NOMO-1 treated with dmso at 0.1 percent for 144 hours (cell line): ENCODE measurements at regions not wholly inside any gene's neighbourhood (a gene's known extent, or its start where the extent isn't known, plus 50 kb on each side); places are given as distances from the start of the nearest gene placed in this dataset.

Experiments used
- DNase-seq: peaks from one replicate; lab custom pipeline; 2025; ENCODE audit not compliant: unreplicated experiment; lab: John Stamatoyannopoulos, UW

GRCh38 chr20:55615818-55616217 lies 389.5 kb downstream of the CBLN4 start:
- DNase-seq: no peak

DNA sequence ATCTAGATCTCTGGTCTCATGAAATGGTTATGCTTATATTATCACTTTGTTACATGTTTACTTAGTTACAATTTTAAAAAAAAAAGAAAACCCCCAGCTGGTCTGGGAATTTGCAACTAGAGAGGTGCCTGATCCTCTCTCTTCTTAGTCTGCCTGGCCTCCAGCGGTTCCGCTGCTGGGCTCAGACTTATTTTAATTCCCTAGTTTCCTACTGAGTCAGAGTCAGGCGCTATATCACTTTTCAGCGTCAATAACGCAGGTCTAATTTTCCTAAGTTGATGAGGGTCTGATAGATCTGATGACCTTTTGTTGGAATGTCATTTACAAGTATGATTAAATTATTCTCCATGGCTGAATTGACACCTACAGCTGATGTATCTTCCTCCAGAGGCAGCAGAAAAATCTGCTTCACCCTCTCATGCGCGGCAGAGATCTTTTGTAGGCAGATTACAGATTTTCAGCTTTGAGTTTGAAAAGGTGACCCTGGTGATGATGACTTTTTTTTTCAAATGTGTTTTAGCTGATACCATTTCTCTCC lies 391.0 kb downstream of the CBLN4 start:
- DNase-seq: no peak

DNA sequence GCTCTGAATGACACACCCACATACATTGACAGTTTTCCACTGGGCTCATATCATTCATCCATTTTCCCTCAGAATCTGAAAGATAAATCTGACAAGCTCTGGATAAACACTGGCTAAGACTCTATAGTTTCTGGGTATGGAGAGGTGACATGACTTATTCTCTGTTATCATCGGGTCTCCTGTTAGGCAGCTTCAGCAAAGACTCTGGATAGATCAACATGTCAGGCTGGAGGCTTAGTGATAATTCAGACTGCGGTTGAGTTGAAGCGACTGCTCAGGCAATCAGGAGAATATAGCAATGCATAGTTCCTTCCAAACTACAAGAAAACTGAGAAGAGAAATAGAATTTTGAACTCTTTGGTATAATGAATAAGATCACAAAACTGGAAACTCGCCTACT lies 394.6 kb downstream of the CBLN4 start:
- DNase-seq: no peak

GRCh38 chr20:55605594-55605993 lies 399.7 kb downstream of the CBLN4 start:
- DNase-seq: no peak

GRCh38 chr20:55597526-55597925 lies 407.8 kb downstream of the CBLN4 start:
- DNase-seq: no peak

GRCh38 chr20:55596431-55596830 lies 408.9 kb downstream of the CBLN4 start:
- DNase-seq: no peak

DNA sequence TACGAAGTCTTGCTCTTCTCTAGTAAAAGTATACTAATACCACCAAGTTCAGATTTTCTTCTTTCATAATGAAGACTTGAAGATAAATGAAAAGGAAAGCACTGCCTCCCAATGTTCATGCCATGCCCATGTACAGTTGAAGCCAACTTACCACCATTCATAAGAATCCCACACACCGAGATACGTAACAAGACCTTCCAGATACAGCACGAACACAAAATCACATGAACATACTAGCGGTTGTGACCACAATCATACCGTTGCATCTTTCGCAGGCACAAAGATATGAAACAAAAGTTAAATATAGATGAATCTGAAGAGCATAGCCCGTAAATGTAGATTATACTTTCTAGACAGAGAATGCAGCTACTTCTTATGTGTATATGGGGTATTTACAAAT lies 412.5 kb downstream of the CBLN4 start:
- DNase-seq: no peak

DNA sequence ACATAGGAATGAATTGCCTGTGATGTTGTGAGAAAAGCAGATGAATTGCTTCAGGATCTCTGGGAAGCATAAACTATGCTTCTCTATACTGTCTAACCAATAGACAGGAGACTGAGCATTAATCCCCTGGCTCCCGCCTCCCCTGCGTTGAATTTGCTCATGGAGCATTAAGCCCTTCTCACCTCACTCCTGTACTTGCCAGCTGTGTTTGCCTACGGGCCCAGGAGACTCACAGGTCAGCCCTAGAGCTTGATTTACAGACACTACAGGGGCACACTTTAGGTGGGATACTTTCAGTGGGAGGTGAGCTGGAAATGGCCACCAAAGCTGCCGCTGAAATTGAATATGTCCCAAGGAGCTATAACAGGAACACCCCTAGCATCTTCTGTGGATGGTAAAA lies 418.7 kb downstream of the CBLN4 start:
- DNase-seq: no peak

DNA sequence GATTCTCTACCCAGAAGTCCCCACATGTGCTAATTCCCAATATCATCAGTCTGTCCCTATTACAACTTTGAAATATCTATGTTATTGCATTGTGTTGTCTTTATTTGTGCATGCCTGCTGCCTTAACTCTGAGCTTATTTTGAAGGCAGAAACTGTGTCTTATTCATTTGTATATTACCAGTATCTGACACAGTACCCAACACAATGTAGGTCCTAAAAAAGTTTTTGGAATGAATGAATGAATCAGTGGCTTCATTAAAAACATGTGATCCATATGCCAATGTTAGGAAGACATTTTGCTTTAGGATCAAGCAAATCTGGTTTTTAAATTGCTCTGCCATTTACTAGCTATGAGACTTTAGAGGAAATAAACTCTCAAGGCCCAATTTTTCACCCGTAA lies 420.4 kb downstream of the CBLN4 start:
- no peak for DNase-seq

DNA sequence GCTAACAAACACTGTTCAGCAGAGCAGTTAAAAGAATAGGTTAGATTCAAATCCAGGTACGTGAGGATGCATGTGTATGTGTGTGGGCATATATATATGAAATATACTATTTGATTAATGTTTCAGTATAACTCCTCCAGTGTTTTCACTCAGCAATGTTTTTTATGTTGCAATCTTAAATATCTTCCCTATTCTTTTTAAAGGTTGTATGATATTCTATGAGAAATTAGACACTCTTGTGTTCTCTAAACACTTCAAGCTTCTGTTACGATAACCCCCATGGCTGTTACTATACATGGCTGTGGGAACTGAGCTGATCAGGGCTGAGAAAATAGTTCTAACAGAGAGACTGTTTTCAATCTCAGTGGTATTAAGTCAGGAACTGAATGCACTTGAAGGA lies 421.0 kb downstream of the CBLN4 start:
- no peak for DNase-seq

GRCh38 chr20:55583036-55583435 lies 422.3 kb downstream of the CBLN4 start:
- no peak for DNase-seq

GRCh38 chr20:55582498-55582897 lies 422.8 kb downstream of the CBLN4 start:
- no peak for DNase-seq

GRCh38 chr20:55581519-55581918 lies 423.8 kb downstream of the CBLN4 start:
- no peak for DNase-seq

DNA sequence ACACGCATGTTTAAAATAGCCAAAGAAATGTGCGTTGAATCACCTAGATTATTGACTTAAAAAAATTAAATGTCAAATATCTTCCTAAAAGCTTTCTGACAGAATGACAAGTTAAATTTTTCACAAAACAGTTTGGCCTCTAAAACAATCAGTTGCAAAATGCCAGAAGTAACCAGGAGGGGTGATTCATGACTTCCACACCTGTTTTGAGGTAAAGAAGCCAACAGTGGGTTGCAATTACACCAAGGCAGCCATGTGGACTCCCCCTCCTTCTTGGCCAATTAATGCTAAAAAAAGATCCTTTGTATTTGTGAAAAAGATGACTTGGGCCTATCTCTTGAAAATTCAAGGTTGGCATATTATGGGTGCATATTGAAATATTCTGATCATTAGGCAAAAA lies 424.8 kb downstream of the CBLN4 start:
- no peak for DNase-seq

DNA sequence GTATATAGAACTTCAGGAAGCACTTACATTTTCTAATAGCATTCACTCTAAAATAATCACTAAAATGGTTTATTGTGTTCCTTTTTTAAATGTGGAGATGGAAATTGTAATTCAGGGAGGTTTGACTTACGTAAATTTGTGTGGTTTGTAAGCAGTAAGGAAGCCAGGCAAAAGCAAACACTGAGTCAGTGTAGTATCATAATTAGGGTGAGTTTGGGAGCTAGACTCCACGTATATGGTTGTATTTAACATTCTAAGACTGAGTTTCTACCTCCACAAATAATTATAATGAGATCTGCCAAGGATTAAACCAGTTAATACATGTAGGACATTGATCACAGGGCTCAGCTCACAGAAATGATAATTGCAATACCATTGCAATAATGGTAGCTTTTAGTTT lies 425.5 kb downstream of the CBLN4 start:
- no peak for DNase-seq

GRCh38 chr20:55576981-55577380 lies 428.3 kb downstream of the CBLN4 start:
- no peak for DNase-seq

GRCh38 chr20:55569084-55569483 lies 436.2 kb downstream of the CBLN4 start:
- DNase-seq: no peak

- no peak for DNase-seq
These were observed 437.5 kb downstream of the CBLN4 start for GRCh38 chr20:55567826-55568225.

- DNase-seq: no peak
These were observed 440.1 kb downstream of the CBLN4 start for GRCh38 chr20:55565096-55565773.

DNA sequence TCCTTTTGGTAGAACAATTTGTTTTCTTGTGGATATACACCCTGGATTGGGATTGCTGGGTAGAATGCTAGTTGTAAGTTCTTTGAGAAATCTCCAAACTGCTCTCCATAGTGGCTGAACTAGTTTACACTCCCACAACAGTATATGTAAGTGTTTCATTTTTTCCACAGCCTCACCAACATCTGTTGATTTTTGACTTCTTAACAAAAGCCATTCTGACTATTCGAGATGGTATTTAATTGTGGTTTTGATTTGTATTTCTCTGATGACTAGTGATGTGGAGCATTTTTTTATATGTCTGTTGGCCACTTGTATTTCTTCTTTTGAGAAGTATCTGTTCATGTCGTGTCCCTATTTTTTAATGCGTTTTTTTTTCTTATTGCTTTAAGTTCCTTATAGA lies 444.1 kb downstream of the CBLN4 start:
- no peak for DNase-seq

DNA sequence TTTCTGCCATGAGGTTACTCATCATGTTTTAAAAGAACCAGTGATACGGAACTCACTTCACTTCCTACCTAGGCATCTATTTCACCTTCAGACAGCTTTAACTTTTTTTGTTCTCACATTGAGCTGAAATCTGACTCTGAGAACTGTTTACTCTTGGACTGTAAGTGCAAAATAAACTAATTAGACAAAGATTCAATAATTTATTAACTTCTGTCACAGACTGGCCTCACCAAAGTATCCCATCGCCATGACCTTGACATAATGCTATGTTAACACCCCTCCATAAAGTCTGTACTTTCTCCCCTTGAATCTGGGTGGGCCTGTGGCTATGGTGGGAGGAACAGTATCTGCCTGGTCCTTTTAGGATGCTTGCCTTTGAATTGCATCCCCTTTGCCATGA lies 448.1 kb downstream of the CBLN4 start:
- DNase-seq: no peak

DNA sequence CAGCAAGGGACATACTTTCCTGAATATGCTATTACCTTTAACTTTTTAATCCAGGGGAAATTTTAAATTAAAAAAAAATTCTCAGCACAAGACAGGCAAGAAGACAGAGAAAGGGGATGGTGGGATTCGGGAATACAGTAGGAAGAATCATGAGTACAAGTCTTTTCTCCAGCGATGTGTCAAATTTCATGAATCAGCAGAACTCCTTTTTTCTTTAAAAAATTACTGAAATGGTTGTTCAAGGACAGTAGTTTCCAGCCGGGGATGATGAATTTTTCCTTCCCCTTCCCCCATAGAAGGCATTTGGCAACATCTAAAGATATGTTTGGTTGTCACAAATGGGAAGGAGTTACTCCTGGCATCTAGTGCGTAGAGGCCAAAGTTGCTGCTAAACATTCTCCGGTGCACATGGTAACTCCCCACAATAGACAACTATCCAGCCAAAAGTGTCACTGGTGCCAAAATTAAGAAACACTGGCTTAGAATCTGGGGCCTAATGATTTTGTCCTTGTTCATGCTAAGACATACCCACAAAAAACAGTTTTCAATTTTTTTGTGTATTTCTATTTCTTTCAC lies 450.2 kb downstream of the CBLN4 start:
- no peak for DNase-seq

- DNase-seq: no peak
These were observed 460.7 kb downstream of the CBLN4 start for GRCh38 chr20:55544638-55545037.
